ENCODE measurements at regions not wholly inside any gene's neighbourhood (a gene's known extent, or its start where the extent isn't known, plus 50 kb on each side); places are given as distances from the start of the nearest gene placed in this dataset.

GRCh38 chr11:92462821-92463220 lies 238.2 kb downstream of the FAT3 start:
- Histone ChIP-seq H3K4me1 (ENCODE audit: insufficient read depth) (peaks cover 17% of the 10 kb centered on the region), H3K27me3 (ENCODE audit: insufficient read depth) (no peaks in the 10 kb centered on the region)
- no peak for DNase-seq (ENCODE audit: low spot score)

More at GRCh38 chr11:92462821-92463220, 238.2 kb downstream of the FAT3 start:
- Mint-ChIP-seq H3K27me3 (ENCODE audit: insufficient read depth, low read depth, poor library complexity) (no peaks in the 10 kb centered on the region), H3K4me3 (no peak overlapping the region), H3K9me3 (no peaks in the 10 kb centered on the region; the same call in 2 of the 3 replicates), H3K4me1 (peaks cover 34% of the 10 kb centered on the region), H3K27ac (no peak overlapping the region), H3K36me3 (ENCODE audit: low read depth) (peaks cover 4% of the 10 kb centered on the region; the same call in 1 of the 3 replicates)
- no peaks in the 10 kb centered on the region for H3K36me3 ChIP-seq (ENCODE audit: insufficient read depth)
- H3K79me2 ChIP-seq (replicated peaks; ENCODE audit: insufficient read depth) = peaks cover 67% of the 10 kb centered on the region
- H3F3A ChIP-seq (replicated peaks; ENCODE audit: low read depth) = no peaks in the 10 kb centered on the region; the same call in 1 of the 2 replicates
- ATAC-seq = no peak
- no peaks in the 10 kb centered on the region for H3K9me2 ChIP-seq (ENCODE audit: insufficient read depth)
- 0 out of 2 replicates have a peak, but pooled peaks cover 4% of the 10 kb centered on the region for H4K20me1 ChIP-seq (replicated peaks; ENCODE audit: insufficient read depth)
- no peak overlapping the region for H2AFZ ChIP-seq
- no peak overlapping the region for H3K4me3 ChIP-seq
- no peak overlapping the region; the same call in 1 of the 2 replicates for H3K27ac ChIP-seq (ENCODE audit: low read depth)
- no peak overlapping the region for H3K4me2 ChIP-seq
- TF ChIP-seq CREB1 (CRISPR knock-in tag; IDR thresholded peaks at IDR 0.05; ENCODE audit: low read depth) = no peak
- no peak for TF ChIP-seq ETS1 (IDR thresholded peaks at IDR 0.05)
- no peak for TF ChIP-seq EZH2phosphoT487 (IDR thresholded peaks at IDR 0.05; ENCODE audit: unreplicated experiment)
- TF ChIP-seq ZNF331 (CRISPR knock-in tag; IDR thresholded peaks at IDR 0.05; ENCODE audit: low read depth) = no peak
- TF ChIP-seq EZH2 (IDR thresholded peaks at IDR 0.05; ENCODE audit: low read depth, unreplicated experiment) = no peak
- no peak for TF ChIP-seq ZNF462 (CRISPR knock-in tag; IDR thresholded peaks at IDR 0.05)
- TF ChIP-seq REST (IDR thresholded peaks at IDR 0.05; ENCODE audit: unreplicated experiment) = no peak
- no peak for TF ChIP-seq ZNF114 (CRISPR knock-in tag; IDR thresholded peaks at IDR 0.05)
- TF ChIP-seq STAT1 (IDR thresholded peaks at IDR 0.05; ENCODE audit: unreplicated experiment) = no peak
- TF ChIP-seq POLR2AphosphoS5 (IDR thresholded peaks at IDR 0.05; ENCODE audit: low read depth) = no peak
- TF ChIP-seq JUNB (IDR thresholded peaks at IDR 0.05; ENCODE audit: unreplicated experiment) = no peak

All from GM23338 (cell line).